HG03175 (cell line): ENCODE measurements at regions not wholly inside any gene's neighbourhood (a gene's known extent, or its start where the extent isn't known, plus 50 kb on each side); places are given as distances from the start of the nearest gene placed in this dataset.
"Not testable (repeated sequence)": the region's sequence is repeated elsewhere in the genome, so short reads cannot be mapped to it uniquely, and the experiment has no call there.

Experiments used
- ATAC-seq: cut with Tn5 transposase; IDR thresholded peaks from one replicate; pipeline ENCODE4 v1.9.1; 2021; ENCODE audit warnings: mild to moderate bottlenecking, moderate library complexity; ENCODE audit not compliant: unreplicated experiment

DNA sequence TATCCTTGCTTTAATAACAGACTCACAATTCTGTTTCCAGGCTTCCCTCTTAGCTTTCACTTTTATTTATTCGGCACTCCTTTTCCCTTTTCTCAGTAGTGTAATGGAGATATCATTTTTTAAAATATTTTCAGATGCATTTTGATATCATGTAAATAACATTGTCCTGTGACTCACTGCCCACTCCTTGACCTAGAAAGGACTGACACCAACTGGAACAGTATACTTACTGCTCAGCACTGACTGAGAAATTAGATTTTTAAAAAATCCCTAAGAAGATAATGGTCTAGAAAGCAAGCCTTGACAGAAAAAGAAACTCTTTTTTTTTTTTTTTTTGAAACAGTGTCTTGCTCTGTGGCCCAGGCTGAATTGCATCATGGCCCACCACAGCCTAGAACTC lies 118.0 kb upstream of the FSCB start:
- no peak for ATAC-seq

DNA sequence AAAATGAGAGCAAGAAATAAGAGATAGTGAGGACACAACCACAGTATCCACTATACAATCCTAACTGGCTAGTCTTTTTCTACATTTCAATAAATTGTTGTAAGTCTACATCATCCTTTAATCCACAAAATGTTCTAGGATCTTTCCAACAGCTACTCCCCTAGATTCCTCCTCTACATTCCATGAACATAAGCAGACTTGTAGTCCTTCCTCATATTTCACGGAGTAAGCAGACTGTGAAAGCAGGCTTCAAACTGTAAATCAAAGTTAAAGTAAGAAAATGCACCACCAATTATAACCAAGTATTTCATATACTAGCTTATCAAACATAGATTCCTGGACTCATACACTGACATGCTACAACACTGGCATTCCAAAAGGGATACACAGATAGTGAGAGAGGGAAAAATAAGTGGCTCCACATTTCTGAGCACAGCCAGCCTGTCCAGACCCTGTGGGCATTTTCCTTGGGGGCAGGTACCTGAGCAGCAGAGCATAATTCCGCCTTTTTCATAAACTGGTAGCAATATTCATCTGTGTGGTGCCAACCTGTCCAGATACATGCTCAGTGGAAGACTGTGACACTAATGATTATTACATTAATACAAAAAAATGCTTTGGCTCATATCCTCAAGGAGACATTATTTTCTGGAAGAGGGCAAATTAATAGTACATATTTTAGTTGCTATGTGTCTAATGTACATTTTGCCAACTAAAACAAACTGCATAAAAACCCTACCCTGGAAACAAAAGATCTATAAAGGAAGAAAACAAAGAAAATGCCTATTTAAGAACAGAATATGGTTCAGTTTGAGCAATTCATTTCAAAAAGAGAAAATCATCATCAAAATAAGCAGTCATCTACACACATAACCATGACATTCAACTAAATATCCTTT lies 113.3 kb upstream of the FSCB start:
- no peak for ATAC-seq

DNA sequence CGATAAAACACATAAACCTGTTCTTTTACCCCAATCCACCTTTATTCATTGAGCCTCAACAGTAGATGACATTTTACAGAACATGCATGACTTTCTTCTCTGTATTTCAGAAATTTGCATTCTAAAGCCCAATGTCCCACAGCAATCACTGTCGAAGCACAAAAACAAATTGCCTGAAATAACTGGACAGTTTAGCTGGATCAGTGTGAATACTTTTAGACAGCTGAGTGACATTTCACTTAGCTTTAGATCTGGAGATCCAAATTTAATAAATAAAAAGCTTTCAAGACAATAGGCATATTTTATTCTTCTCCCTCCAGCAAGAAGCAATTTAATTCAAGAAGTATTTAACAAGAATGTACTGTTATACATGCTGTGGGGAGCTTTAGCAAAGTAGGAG lies 109.1 kb upstream of the FSCB start:
- ATAC-seq = no peak

DNA sequence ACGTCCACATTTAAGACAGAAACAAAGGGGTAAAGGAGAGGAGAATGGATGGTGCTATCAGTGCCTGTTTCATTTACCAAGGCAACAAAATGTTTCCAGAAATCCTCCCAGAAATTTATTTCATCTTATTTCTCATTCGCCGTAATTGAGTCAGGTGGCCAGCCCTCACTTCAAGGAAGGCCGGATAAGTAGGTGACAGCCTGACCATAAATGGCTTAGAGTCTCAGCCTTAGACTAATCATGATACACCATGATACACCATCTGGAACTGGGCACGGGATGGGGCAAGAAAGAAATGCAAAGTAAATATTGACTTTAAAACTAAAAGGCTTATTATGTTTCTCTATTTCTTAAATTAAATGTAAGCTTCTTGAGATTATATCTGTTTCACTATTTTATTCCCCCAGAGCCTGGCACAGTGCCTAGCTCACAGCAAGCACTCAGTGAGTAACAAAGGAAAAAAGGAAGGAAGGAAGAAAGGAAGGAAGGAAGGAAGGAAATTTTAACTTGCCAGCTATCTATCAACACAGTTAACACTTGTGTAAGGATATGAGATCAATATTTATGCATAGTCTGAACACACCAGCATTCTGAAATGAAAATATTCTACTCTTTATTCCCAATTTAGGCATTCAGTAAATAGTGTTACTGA lies 106.1 kb upstream of the FSCB start:
- ATAC-seq = no peak

DNA sequence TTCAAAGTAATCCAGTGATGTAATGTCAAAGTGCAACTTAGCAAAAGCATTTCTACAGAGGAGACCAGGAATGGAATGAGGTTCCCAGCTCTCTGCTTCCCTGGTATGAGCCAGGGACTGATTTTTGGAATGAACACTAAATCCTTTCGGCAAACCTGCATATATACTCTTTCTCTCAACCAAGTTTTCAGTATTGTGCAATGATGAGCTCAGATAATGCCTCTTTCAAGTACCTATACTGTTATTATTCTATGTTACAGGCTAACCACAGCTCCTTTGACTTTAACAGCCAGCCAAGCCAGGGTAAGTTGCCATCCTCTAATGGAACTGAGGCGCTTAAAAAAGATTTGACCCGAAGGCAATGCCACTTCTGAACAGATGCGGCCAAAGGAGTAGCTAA lies 104.9 kb upstream of the FSCB start:
- ATAC-seq = no peak

DNA sequence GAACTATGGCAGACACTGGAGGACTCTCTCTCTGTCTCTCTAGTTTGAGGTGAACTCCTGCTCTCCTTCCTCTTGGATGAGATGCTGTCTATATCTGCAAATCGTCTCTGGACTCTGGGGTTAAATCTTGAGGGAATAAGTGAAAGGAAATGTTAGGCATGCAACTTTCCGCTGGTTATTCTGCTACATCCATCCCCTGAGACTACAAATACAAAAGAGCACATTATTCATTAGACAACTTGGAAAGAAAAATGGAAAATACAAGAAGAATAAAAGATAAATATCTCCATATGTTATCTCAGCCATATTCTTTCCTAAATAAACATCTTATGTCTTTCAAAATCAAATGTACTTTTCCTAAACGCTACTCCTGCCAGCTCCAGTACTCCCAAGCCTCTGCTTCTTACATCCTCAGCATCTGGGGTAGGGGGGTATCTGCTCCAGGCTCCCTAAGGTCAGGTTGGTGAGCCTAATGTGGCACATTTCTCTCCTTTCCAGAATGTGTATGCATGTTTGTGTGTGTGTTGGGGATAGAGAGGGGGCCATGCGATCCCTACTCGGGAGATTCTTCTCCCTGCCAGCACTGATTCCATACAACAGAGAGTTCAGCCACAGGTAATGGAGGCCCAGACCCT lies 102.9 kb upstream of the FSCB start:
- ATAC-seq = no peak

DNA sequence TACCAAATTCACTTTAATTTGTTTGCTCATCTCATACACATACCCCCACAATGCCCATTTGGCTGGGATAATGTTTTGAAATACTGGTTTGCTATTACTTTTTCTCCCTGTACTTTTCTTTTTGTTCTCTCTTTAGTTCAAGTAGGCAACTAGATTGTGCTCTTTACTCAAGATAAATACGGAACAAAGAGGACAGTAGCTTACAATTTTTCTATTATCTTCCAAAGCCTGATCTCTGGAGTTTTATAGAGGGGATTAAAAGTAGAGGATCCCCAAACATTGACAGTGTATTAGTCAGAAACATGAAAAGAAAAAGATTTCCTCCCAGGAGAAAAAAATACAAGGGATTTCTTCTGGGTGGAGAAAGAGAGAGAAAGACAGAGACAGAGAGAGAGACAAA lies 102.1 kb upstream of the FSCB start:
- no peak for ATAC-seq

DNA sequence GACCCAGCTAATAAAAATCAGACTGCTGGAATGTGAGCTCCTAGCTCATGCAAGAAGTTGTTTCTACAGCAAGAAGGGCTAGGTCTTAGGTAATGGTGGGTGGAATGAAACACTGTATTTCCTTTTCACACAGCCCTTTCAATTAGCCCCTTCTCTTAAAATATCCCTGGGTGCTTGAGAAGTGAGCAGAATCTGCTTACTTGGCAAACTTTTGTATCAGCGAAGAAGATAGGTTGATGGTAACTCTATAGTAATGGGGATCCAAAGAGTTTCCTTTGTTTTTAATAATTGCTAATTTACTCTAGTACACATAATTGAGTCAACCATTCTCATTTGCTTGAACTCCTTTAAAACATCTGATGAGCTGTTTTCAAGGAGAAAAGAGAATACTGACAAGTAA lies 100.6 kb upstream of the FSCB start:
- ATAC-seq = no peak

DNA sequence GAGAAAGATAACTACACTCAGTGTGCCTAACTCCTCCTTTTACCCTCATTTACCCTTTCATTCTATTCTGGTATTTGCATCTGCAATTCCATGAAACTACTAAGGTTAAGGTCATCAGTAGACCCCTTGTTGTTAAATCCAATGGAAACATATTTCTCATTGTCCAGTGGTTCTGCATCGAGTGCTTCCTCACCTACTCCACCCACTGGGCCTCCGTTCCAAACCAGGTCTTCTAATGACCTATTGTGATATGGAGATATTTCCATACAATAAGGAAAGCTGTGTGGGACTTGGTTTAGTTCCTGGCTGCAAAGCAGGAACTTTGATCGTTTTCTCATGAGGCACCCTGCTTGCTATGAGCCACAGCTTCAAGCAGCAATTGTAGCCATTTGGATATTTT lies 99.5 kb upstream of the FSCB start:
- ATAC-seq = no peak

DNA sequence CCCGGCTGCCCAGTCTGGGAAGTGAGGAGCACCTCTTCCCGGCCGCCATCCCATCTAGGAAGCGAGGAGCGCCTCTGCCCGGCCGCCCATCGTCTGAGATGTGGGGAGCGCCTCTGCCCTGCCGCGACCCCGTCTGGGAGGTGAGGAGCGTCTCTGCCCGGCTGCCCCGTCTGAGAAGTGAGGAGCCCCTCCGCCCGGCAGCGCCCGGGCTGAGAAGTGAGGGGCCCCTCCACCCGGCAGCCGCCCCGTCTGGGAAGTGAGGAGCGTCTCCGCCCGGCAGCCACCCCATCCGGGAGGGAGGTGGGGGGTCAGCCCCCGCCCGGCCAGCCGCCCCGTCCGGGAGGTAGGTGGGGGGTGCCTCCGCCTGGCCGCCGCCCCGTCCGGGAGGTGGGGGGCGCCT lies 94.2 kb upstream of the FSCB start:
- ATAC-seq = not testable (repeated sequence)

DNA sequence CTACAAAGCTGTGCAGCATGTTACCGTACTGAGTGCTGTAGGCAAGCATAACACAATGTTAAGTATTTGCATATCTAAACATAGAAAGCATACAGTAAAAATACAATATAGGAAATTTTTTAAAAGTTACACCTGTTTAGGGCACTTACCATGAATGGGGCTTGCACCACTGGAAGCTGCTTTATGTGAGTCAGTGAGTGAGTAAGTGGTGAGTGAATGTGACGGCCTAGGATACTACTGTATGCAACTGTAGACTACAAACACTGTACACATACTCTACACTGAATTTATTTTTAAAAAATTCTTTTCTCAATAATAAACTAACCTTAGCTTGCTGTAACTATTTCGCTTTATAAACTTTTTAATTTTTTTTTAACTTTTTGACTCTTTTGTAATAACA lies 82.1 kb upstream of the FSCB start:
- no peak for ATAC-seq

DNA sequence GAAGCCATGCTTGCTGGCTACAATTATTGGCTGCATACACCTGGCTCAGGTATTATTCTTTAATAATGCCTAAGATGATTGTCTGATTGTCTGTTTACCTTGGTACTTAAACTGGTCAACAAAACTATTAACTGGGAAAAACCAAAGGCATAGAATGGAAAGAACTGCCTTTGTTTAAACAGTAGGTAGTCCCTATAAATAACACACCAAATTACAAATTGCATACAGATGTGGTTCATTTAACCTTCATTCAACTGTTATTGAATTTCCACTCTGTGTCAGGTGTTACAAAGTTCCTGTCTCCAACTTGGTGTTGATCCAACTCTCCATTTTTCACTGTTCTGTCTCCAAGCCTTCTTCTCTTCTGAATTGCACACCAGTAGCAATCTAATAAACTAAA lies 79.8 kb upstream of the FSCB start:
- ATAC-seq = no peak

DNA sequence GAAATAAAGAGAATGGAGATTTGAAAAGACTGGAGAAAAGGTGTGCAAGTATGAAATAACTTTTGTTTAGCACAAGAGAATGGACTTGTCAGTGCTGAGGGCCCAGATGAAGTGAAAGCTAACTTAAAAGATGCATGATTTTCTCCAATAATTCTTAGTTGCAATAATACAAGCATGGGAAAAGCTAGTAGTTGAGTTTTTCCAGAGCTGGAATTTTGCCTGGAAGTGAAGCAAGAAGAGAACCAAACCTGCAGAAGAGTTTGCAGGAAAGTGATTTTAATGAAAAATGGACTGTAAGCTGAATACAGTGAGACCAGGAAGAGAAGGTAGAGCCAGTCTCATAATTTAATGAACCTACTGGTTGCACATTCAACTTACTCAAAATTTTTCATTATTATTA lies 69.3 kb upstream of the FSCB start:
- no peak for ATAC-seq

DNA sequence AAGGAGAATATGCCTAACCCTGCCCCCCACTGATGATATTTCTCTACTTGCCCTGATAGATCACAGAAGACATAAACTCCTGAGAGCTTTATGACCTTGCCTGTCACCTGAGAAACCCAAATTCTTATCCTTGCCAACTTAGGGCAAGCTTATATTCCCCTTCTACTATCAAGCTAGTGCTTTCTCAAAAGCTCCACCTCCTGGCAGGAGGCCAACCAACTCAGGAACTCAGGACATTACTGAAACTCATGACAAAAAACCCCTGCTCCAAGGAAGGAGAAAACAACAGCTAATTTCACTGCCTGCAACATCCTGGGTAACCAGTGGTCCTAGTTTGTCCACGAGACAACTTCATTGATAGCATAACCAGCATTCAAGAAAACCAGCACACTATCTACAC lies 60.9 kb upstream of the FSCB start:
- ATAC-seq = no peak

DNA sequence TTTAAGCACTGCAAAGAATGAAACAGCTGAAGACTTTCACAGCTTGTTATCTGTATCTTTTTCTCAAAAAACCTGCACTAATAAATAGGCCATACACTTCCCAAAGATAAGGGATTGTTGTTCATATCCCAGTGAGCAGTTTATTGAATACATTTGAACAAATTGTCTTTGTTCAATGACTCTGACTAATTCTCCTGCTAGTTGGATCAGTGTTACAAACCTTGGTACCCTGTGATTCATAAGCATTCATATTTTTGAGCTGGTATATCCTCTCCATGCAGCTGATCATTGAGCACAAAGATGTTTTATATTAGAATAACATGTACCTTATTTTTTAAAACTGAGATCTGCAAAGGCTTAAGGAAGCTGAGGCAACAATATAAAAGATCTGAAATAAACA lies 58.9 kb upstream of the FSCB start:
- no peak for ATAC-seq

DNA sequence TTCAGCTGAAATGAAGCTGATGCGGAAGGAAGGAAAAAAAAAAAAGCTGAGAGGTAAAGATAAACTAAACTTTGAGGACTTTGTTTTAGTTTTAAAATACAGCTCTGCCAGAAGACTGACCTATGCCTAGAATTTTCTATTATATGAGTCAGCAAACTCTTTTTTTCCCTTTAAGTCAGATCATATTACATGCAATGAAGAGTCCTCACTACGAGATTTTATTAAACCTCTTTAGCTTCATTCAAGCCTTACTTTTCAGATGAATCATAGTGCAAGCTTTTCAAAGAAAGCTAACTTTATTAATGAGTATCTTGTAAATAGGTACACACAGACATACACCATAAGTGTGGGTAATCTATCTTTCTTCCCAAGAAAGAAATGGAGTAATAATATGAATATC lies 57.8 kb upstream of the FSCB start:
- ATAC-seq = no peak
